ENCODE measurements at regions not wholly inside any gene's neighbourhood (a gene's known extent, or its start where the extent isn't known, plus 50 kb on each side); places are given as distances from the start of the nearest gene placed in this dataset.

- no peaks in the 10 kb centered on the region for H3K9me3 Mint-ChIP-seq
- H3K36me3 Mint-ChIP-seq = no peaks in the 10 kb centered on the region
- no peak overlapping the region for H3K27ac Mint-ChIP-seq
- no peak for TF ChIP-seq CTCF (conservative IDR thresholded peaks at IDR 0.05)
- H3K4me3 Mint-ChIP-seq = no peak overlapping the region
- peaks cover 6% of the 10 kb centered on the region for H3K4me1 Mint-ChIP-seq (ENCODE audit: unreplicated experiment)
- no peak for DNase-seq (ENCODE audit: extremely low spot score, unreplicated experiment)
- peaks cover 9% of the 10 kb centered on the region for H3K27me3 Mint-ChIP-seq
These were observed 67.8 kb upstream of the EGLN3 start for GRCh38 chr14:34018564-34019244.

GRCh38 chr14:34018125-34018524 is 67.3 kb upstream of the EGLN3 start:
- no peak overlapping the region for H3K4me3 Mint-ChIP-seq

GRCh38 chr14:34015383-34015782 is 64.5 kb upstream of the EGLN3 start:
- no peaks in the 10 kb centered on the region for H3K36me3 Mint-ChIP-seq
- H3K27me3 Mint-ChIP-seq = peaks cover 9% of the 10 kb centered on the region
- no peak overlapping the region for H3K4me3 Mint-ChIP-seq
- no peak for TF ChIP-seq CTCF (conservative IDR thresholded peaks at IDR 0.05)
- H3K4me1 Mint-ChIP-seq (ENCODE audit: unreplicated experiment) = peaks cover 5% of the 10 kb centered on the region
- no peak overlapping the region for H3K27ac Mint-ChIP-seq
- no peak for DNase-seq (ENCODE audit: extremely low spot score, unreplicated experiment)
- no peaks in the 10 kb centered on the region for H3K9me3 Mint-ChIP-seq

More at GRCh38 chr14:34018125-34018524, 67.3 kb upstream of the EGLN3 start:
- H3K36me3 Mint-ChIP-seq = no peaks in the 10 kb centered on the region
- no peak overlapping the region for H3K27ac Mint-ChIP-seq
- DNase-seq (ENCODE audit: extremely low spot score, unreplicated experiment) = no peak
- H3K9me3 Mint-ChIP-seq = no peaks in the 10 kb centered on the region
- H3K27me3 Mint-ChIP-seq = peaks cover 9% of the 10 kb centered on the region
- peaks cover 5% of the 10 kb centered on the region for H3K4me1 Mint-ChIP-seq (ENCODE audit: unreplicated experiment)
- no peak for TF ChIP-seq CTCF (conservative IDR thresholded peaks at IDR 0.05)

GRCh38 chr14:34014936-34015335 is 64.1 kb upstream of the EGLN3 start:
- no peak overlapping the region for H3K27ac Mint-ChIP-seq
- no peak overlapping the region for H3K4me3 Mint-ChIP-seq
- H3K9me3 Mint-ChIP-seq = peaks cover 4% of the 10 kb centered on the region
- peaks cover 5% of the 10 kb centered on the region for H3K4me1 Mint-ChIP-seq (ENCODE audit: unreplicated experiment)
- peaks cover 9% of the 10 kb centered on the region for H3K27me3 Mint-ChIP-seq
- TF ChIP-seq CTCF (conservative IDR thresholded peaks at IDR 0.05) = no peak
- DNase-seq (ENCODE audit: extremely low spot score, unreplicated experiment) = no peak
- no peaks in the 10 kb centered on the region for H3K36me3 Mint-ChIP-seq

GRCh38 chr14:34013721-34014060 is 62.8 kb upstream of the EGLN3 start:
- H3K36me3 Mint-ChIP-seq = no peaks in the 10 kb centered on the region
- no peak for TF ChIP-seq CTCF (conservative IDR thresholded peaks at IDR 0.05)
- H3K9me3 Mint-ChIP-seq = peaks cover 5% of the 10 kb centered on the region
- DNase-seq (ENCODE audit: extremely low spot score, unreplicated experiment) = no peak
- H3K4me3 Mint-ChIP-seq = no peak overlapping the region
- no peaks in the 10 kb centered on the region for H3K4me1 Mint-ChIP-seq (ENCODE audit: unreplicated experiment)
- H3K27me3 Mint-ChIP-seq = peaks cover 4% of the 10 kb centered on the region
- no peak overlapping the region for H3K27ac Mint-ChIP-seq
